ENCODE measurements at regions not wholly inside any gene's neighbourhood (a gene's known extent, or its start where the extent isn't known, plus 50 kb on each side); places are given as distances from the start of the nearest gene placed in this dataset.
"Not testable (repeated sequence)": the region's sequence is repeated elsewhere in the genome, so short reads cannot be mapped to it uniquely, and the experiment has no call there.

GRCh38 chr3:139130390-139131140 is 85.9 kb upstream of the PRR23C start:
- Histone ChIP-seq H3K9ac (no peak overlapping the region), H3K9me3 (replicated peaks in 1 of 11) (no peaks in the 10 kb centered on the region), H4K20me1 (no peaks in the 10 kb centered on the region), H3K36me3 (no peaks in the 10 kb centered on the region), H3K4me3 (no peak overlapping the region), H3K27me3 (no peaks in the 10 kb centered on the region), H3K4me2 (no peak overlapping the region), H3K4me1 (peaks cover 0 to 6% (median 0%) of the 10 kb centered on the region in 10 experiments; a peak in 2 of 20 replicates), H3K27ac (no peak overlapping the region)
- no peak for TF ChIP-seq Cebpa-rat (IDR thresholded peaks at IDR 0.05)

- H3K4me3 ChIP-seq: no peak overlapping the region
- H3K9ac ChIP-seq: no peak overlapping the region
- no peak overlapping the region for H3K4me2 ChIP-seq
- no peaks in the 10 kb centered on the region for H4K20me1 ChIP-seq
- no peaks in the 10 kb centered on the region for H3K9me3 ChIP-seq (replicated peaks in 1 of 11)
- peaks cover 0 to 5% (median 0%) of the 10 kb centered on the region in 10 experiments; a peak in 2 of 20 replicates for H3K4me1 ChIP-seq
- H3K27me3 ChIP-seq: no peaks in the 10 kb centered on the region
- H3K27ac ChIP-seq: no peak overlapping the region
- H3K36me3 ChIP-seq: no peaks in the 10 kb centered on the region
- no peak for TF ChIP-seq Cebpa-rat (IDR thresholded peaks at IDR 0.05)
These were observed 87.3 kb upstream of the PRR23C start for GRCh38 chr3:139131951-139132350.

GRCh38 chr3:139132976-139133375 is 88.3 kb upstream of the PRR23C start:
- H3K4me1 ChIP-seq: no peaks in the 10 kb centered on the region
- no peaks in the 10 kb centered on the region for H3K27me3 ChIP-seq
- no peak overlapping the region for H3K9ac ChIP-seq
- H3K9me3 ChIP-seq (replicated peaks in 1 of 11): no peaks in the 10 kb centered on the region
- no peak overlapping the region for H3K27ac ChIP-seq
- H3K4me3 ChIP-seq: no peak overlapping the region
- H3K36me3 ChIP-seq: no peaks in the 10 kb centered on the region
- H3K4me2 ChIP-seq: no peak overlapping the region
- no peak for TF ChIP-seq Cebpa-rat (IDR thresholded peaks at IDR 0.05)
- no peaks in the 10 kb centered on the region for H4K20me1 ChIP-seq

- no peak overlapping the region for H3K27ac ChIP-seq
- no peak overlapping the region for H3K4me2 ChIP-seq
- H3K27me3 ChIP-seq: no peaks in the 10 kb centered on the region
- no peaks in the 10 kb centered on the region for H4K20me1 ChIP-seq
- H3K36me3 ChIP-seq: no peaks in the 10 kb centered on the region
- no peaks in the 10 kb centered on the region for H3K9me3 ChIP-seq (replicated peaks in 1 of 11)
- H3K4me1 ChIP-seq: no peaks in the 10 kb centered on the region
- no peak overlapping the region for H3K4me3 ChIP-seq
- no peak overlapping the region for H3K9ac ChIP-seq
- no peak for TF ChIP-seq Cebpa-rat (IDR thresholded peaks at IDR 0.05)
These were observed 90.1 kb upstream of the PRR23C start for GRCh38 chr3:139134678-139135372.

GRCh38 chr3:139135657-139136056 is 91.0 kb upstream of the PRR23C start:
- Histone ChIP-seq H3K36me3 (no peaks in the 10 kb centered on the region), H3K9me3 (replicated peaks in 1 of 11) (no peaks in the 10 kb centered on the region), H3K4me3 (no peak overlapping the region), H3K27ac (no peak overlapping the region), H4K20me1 (no peaks in the 10 kb centered on the region), H3K9ac (no peak overlapping the region), H3K4me1 (no peaks in the 10 kb centered on the region), H3K27me3 (no peaks in the 10 kb centered on the region), H3K4me2 (no peak overlapping the region)
- no peak for TF ChIP-seq Cebpa-rat (IDR thresholded peaks at IDR 0.05)

- H3K36me3 ChIP-seq: no peaks in the 10 kb centered on the region
- H3K27me3 ChIP-seq: no peaks in the 10 kb centered on the region
- H3K9ac ChIP-seq: no peak overlapping the region
- H3K4me3 ChIP-seq: no peak overlapping the region
- no peaks in the 10 kb centered on the region for H3K4me1 ChIP-seq
- no peak for TF ChIP-seq Cebpa-rat (IDR thresholded peaks at IDR 0.05)
- no peak overlapping the region for H3K4me2 ChIP-seq
- no peaks in the 10 kb centered on the region for H3K9me3 ChIP-seq (replicated peaks in 1 of 11)
- H4K20me1 ChIP-seq: no peaks in the 10 kb centered on the region
- no peak overlapping the region for H3K27ac ChIP-seq
These were observed 91.9 kb upstream of the PRR23C start for GRCh38 chr3:139136469-139137202.

GRCh38 chr3:139140553-139140952 is 95.9 kb upstream of the PRR23C start:
- Histone ChIP-seq H3K36me3 (no peaks in the 10 kb centered on the region), H4K20me1 (no peaks in the 10 kb centered on the region), H3K4me3 (no peak overlapping the region), H3K27ac (no peak overlapping the region), H3K9me3 (replicated peaks in 1 of 11) (no peaks in the 10 kb centered on the region), H3K9ac (no peak overlapping the region), H3K4me2 (no peak overlapping the region), H3K4me1 (no peaks in the 10 kb centered on the region), H3K27me3 (no peaks in the 10 kb centered on the region)
- TF ChIP-seq Cebpa-rat (IDR thresholded peaks at IDR 0.05): no peak

- H3K27ac ChIP-seq; H3K4me1 ChIP-seq; H3K36me3 ChIP-seq; H4K20me1 ChIP-seq; H3K4me2 ChIP-seq; H3K9me3 ChIP-seq (replicated peaks in 1 of 11); H3K9ac ChIP-seq; H3K4me3 ChIP-seq; H3K27me3 ChIP-seq: not testable (repeated sequence)
These were observed 101.3 kb upstream of the PRR23C start for GRCh38 chr3:139145980-139146379.

GRCh38 chr3:139151530-139151929 is 106.8 kb upstream of the PRR23C start:
- Histone ChIP-seq H3K9ac (no peak overlapping the region), H3K36me3 (no peaks in the 10 kb centered on the region), H3K9me3 (replicated peaks in 1 of 11) (peaks cover 0 to 17% (median 3%) of the 10 kb centered on the region in 11 experiments; a peak in 7 of 22 replicates), H4K20me1 (no peaks in the 10 kb centered on the region), H3K4me3 (no peak overlapping the region), H3K4me2 (no peak overlapping the region), H3K4me1 (no peaks in the 10 kb centered on the region), H3K27ac (no peak overlapping the region), H3K27me3 (no peaks in the 10 kb centered on the region)
- no peak for TF ChIP-seq Cebpa-rat (IDR thresholded peaks at IDR 0.05)

- peaks cover 0 to 17% (median 3%) of the 10 kb centered on the region in 11 experiments; a peak in 7 of 22 replicates for H3K9me3 ChIP-seq (replicated peaks in 1 of 11)
- not testable (repeated sequence) for H3K4me3 ChIP-seq, H4K20me1 ChIP-seq, H3K4me1 ChIP-seq, H3K27me3 ChIP-seq, H3K4me2 ChIP-seq, H3K9ac ChIP-seq, H3K27ac ChIP-seq, H3K36me3 ChIP-seq
These were observed 108.7 kb upstream of the PRR23C start for GRCh38 chr3:139153434-139153833.

Measured in BLaER1 treated with 17β-estradiol and CSF1 and Interleukin-3, amounts not matched to agents 10 nM and 100 nM (cell line).